K562 (cell line): ENCODE measurements at regions not wholly inside any gene's neighbourhood (a gene's known extent, or its start where the extent isn't known, plus 50 kb on each side); places are given as distances from the start of the nearest gene placed in this dataset.
A peak's percentile ranks its signal among the peaks of the same experiment; 100 is the strongest.

Source experiments
- ATAC-seq: fragments of 200-7000 bp; cut with Tn5 transposase; 3 replicates; pipeline ENCODE4 v1.9.1; 2020; ENCODE audit warnings: moderate library complexity
- BruUV-seq: library from RNA; stranded (reverse); fragments of 400-500 nt; replicated peaks from 2 replicates; lab custom pipeline; 2021; lab: Mats Ljungman, UMichigan
- CTCF ChIA-PET: fragments of 300-600 bp; formaldehyde crosslinking; extraction: SDS; loops from one replicate; lab custom pipeline; 2021; ENCODE audit warnings: low intra/inter-chr PET ratio; lab: Yijun Ruan, JAX
- POLR2A ChIA-PET: fragments of 300-600, 350-650 bp; sonication (Branson Sonifier 250); formaldehyde crosslinking; extraction: SDS; loops from one replicate; lab custom pipeline; 2021; ENCODE audit warnings: antibody characterized with exemption, inconsistent platforms; lab: Yijun Ruan, JAX
- DNase-seq, 4 experiments: peaks; one replicate each; pipeline versions ENCODE4 v3.0.0 to v3.0.0-alpha.2; 2011 to 2018; ENCODE audit warnings: low spot score in 3 of 4, mixed read lengths in 3 of 4; ENCODE audit errors: extremely low read depth in 1 of 4
- FAIRE-seq: peaks from 2 replicates; lab custom pipeline; 2011; peaks lifted over from hg19 to GRCh38; lab: Jason Lieb, UNC
- H2AFZ ChIP-seq: 2 replicates; pipeline ENCODE4 v1.6.0; 2011; ENCODE audit warnings: low read depth, low read length, control low read depth, inconsistent platforms
- H3K27ac ChIP-seq: fragments of 200-600 bp; 3 replicates; pipeline ENCODE4 v1.8.0; 2011; ENCODE audit warnings: low read depth, mild to moderate bottlenecking, control low read depth, inconsistent platforms, low read length, moderate library complexity, mixed read lengths; ENCODE audit errors: extremely low read depth
- H3K27me3 ChIP-seq, 2 experiments: fragments of 300-600 bp in 1 of 2; 2 replicates in 1 of 2; 3 replicates in 1 of 2; pipeline versions ENCODE4 v1.6.0 to v1.8.0; 2011; ENCODE audit warnings: inconsistent platforms in 2 of 2, low read length in 2 of 2, mild to moderate bottlenecking in 1 of 2, mixed read lengths in 1 of 2, moderate library complexity in 1 of 2; ENCODE audit not compliant: control insufficient read depth in 2 of 2, insufficient read depth in 2 of 2
- H3K36me3 ChIP-seq: fragments of 300-600 bp; 3 replicates; pipeline ENCODE4 v1.8.0; 2011; ENCODE audit warnings: mild to moderate bottlenecking, low read length, inconsistent platforms; ENCODE audit not compliant: control insufficient read depth, insufficient read depth
- H3K4me1 ChIP-seq, 2 experiments: fragments of 200-600 bp in 1 of 2; replicated peaks in 1 of 2; 2 replicates in 1 of 2; 3 replicates in 1 of 2; pipeline versions ENCODE4 v1.5.1 to v1.8.0; 2011; ENCODE audit warnings: inconsistent platforms in 2 of 2, low read length in 2 of 2, mild to moderate bottlenecking in 1 of 2, mixed read lengths in 1 of 2, moderate library complexity in 1 of 2; ENCODE audit not compliant: control insufficient read depth in 2 of 2, insufficient read depth in 2 of 2
- H3K4me2 ChIP-seq: 2 replicates; pipeline ENCODE4 v1.6.1; 2011; ENCODE audit warnings: low read length, control low read depth, inconsistent platforms, mixed read lengths; ENCODE audit not compliant: insufficient read depth
- H3K4me3 ChIP-seq: fragments of 200-600 bp; sonication (generic), shearing (Covaris generic); 2 replicates; pipeline ENCODE4 v1.5.1; 2016; ENCODE audit warnings: control low read depth, inconsistent platforms
- H3K79me2 ChIP-seq: fragments of 200-600 bp; 3 replicates; pipeline ENCODE4 v1.8.0; 2011; ENCODE audit warnings: low read length, inconsistent platforms; ENCODE audit not compliant: control insufficient read depth, insufficient read depth
- H3K9ac ChIP-seq, 2 experiments: 2 replicates each; pipeline versions ENCODE4 v1.6.0 to v1.6.1; 2011; ENCODE audit warnings: low read depth in 2 of 2, low read length in 2 of 2, control low read depth in 1 of 2, inconsistent platforms in 1 of 2, mild to moderate bottlenecking in 1 of 2, mixed read lengths in 1 of 2; ENCODE audit not compliant: insufficient read depth in 1 of 2
- H3K9me1 ChIP-seq: one replicate; pipeline ENCODE4 v1.6.0; 2011; ENCODE audit warnings: inconsistent platforms, mild to moderate bottlenecking, low read length, moderate library complexity; ENCODE audit not compliant: control insufficient read depth, insufficient read depth
- H3K9me3 ChIP-seq: replicated peaks from 2 replicates; pipeline ENCODE4 v1.5.1; 2011; ENCODE audit warnings: low read depth, low read length, inconsistent platforms; ENCODE audit not compliant: control insufficient read depth, insufficient read depth
- H4K20me1 ChIP-seq: replicated peaks from 2 replicates; pipeline ENCODE4 v1.6.1; 2011; ENCODE audit warnings: low read length, inconsistent platforms, mixed read lengths; ENCODE audit not compliant: control insufficient read depth, insufficient read depth
- CBFA2T3 ChIP-seq: fragments of 450-650 bp; IDR thresholded peaks from 2 replicates; pipeline ENCODE4 v1.6.1; 2017
- CBFB ChIP-seq: sonication (generic); formaldehyde crosslinking; IDR thresholded peaks from 2 replicates; pipeline ENCODE4 v1.4.0; 2020; ENCODE audit warnings: mild to moderate bottlenecking, missing genetic modification reagents
- CBX2 ChIP-seq: fragments of 200-600 bp; sonication (generic); IDR thresholded peaks from one replicate; pipeline ENCODE4 v1.6.1; 2012; ENCODE audit warnings: mild to moderate bottlenecking, low read length, inconsistent platforms; ENCODE audit not compliant: insufficient read depth, poor library complexity, severe bottlenecking
- CHCHD3 ChIP-seq: fragments of 250-450 bp; sonication (Bioruptor Pico); IDR thresholded peaks from 2 replicates; pipeline ENCODE4 v2.1.2; 2022; ENCODE audit warnings: mild to moderate bottlenecking
- EP300 ChIP-seq: IDR thresholded peaks from 2 replicates; pipeline ENCODE4 v1.6.1; 2012; ENCODE audit warnings: low read length, improper control_type of control experiment
- EZH2 ChIP-seq: IDR thresholded peaks from 2 replicates; pipeline ENCODE4 v1.6.1; 2012; ENCODE audit warnings: low read depth, mild to moderate bottlenecking, inconsistent platforms, low read length, borderline replicate concordance
- HDAC2 ChIP-seq: fragments of 450-650 bp; IDR thresholded peaks from 2 replicates; pipeline ENCODE4 v1.6.1; 2016; ENCODE audit warnings: mild to moderate bottlenecking
- HNRNPLL ChIP-seq: fragments of 200-400 bp; formaldehyde crosslinking; IDR thresholded peaks from 2 replicates; pipeline ENCODE4 v1.6.1; 2017; ENCODE audit warnings: low read length, low read depth, mild to moderate bottlenecking; ENCODE audit not compliant: poor library complexity, severe bottlenecking
- MBD1 ChIP-seq: fragments of 250-450 bp; sonication (Bioruptor Pico); IDR thresholded peaks from 2 replicates; pipeline ENCODE4 v1.8.0; 2022; ENCODE audit warnings: inconsistent platforms
- MCM2 ChIP-seq: fragments of 450-650 bp; IDR thresholded peaks from 2 replicates; pipeline ENCODE4 v1.6.1; 2017; ENCODE audit warnings: low read depth, mild to moderate bottlenecking
- NR3C1 ChIP-seq: sonication (generic); formaldehyde crosslinking; IDR thresholded peaks from 2 replicates; pipeline ENCODE4 v1.8.1; 2022; ENCODE audit warnings: missing genetic modification reagents
- POU5F1 ChIP-seq: fragments of 150-350 bp; IDR thresholded peaks from 2 replicates; pipeline ENCODE4 v1.6.1; 2014; ENCODE audit warnings: borderline replicate concordance, low read length, low read depth, mild to moderate bottlenecking; ENCODE audit not compliant: partially characterized antibody
- ZNF316 ChIP-seq: fragments of 450-650 bp; IDR thresholded peaks from 2 replicates; pipeline ENCODE4 v1.6.1; 2016
- ZNF436 ChIP-seq: fragments of 250-450, 450-650 bp; sonication (Bioruptor Pico); formaldehyde crosslinking; IDR thresholded peaks from 2 replicates; pipeline ENCODE4 v1.7.0; 2020; ENCODE audit warnings: mild to moderate bottlenecking
- ZNF695 ChIP-seq: fragments of 450-650 bp; formaldehyde crosslinking; IDR thresholded peaks from 2 replicates; pipeline ENCODE4 v1.4.0; 2020; ENCODE audit warnings: mild to moderate bottlenecking, moderate library complexity
- ZSCAN32 ChIP-seq: fragments of 450-650 bp; formaldehyde crosslinking; IDR thresholded peaks from 2 replicates; pipeline ENCODE4 v1.4.0; 2020; ENCODE audit warnings: mild to moderate bottlenecking, moderate library complexity
- WGBS: fragments of 100-300 bp; shearing (Covaris generic); methylation state at CpG from one replicate; pipeline ENCODE4 v1.1.6; 2016; ENCODE audit warnings: low coverage, mixed read lengths; ENCODE audit not compliant: insufficient coverage; ENCODE audit errors: missing lambda C conversion rate; 5-methylcytosine and 5-hydroxymethylcytosine counted together
- in situ Hi-C: fragments of 300-500 bp; cut with MboI; formaldehyde crosslinking; loops from 4 replicates; pipeline ENCODE4 v1.15.0; 2018; ENCODE audit warnings: inconsistent platforms, mixed read lengths
- intact Hi-C: fragments of 100-400 bp; cut with micrococcal nuclease; formaldehyde crosslinking; loops from 2 replicates; pipeline ENCODE4 v1.14.2; 2022

GRCh38 chr9:78132701-78133058 lies 101.1 kb upstream of the GNAQ start:
- H3K4me1 ChIP-seq: no peaks in the 10 kb centered on the region
- no TSS peak for BruUV-seq
- H3K27ac ChIP-seq: no peak overlapping the region
- WGBS: 0% methylated on average over 2 of the region's 2 CpGs
- peak overlapping the region; percentile 38; the same call in 1 of the 2 replicates for H2AFZ ChIP-seq
- no peak overlapping the region for H3K9ac ChIP-seq
- DNase-seq: no peak
- no peak overlapping the region for H3K4me2 ChIP-seq
- ATAC-seq: no peak
- H3K79me2 ChIP-seq: no peaks in the 10 kb centered on the region
- H3K9me3 ChIP-seq: no peaks in the 10 kb centered on the region
- no peaks in the 10 kb centered on the region; a peak in 1 of 5 replicates for H3K27me3 ChIP-seq
- TF ChIP-seq CBX2 (no peak), MCM2 (no peak), POU5F1 (no peak)
- no peaks in the 10 kb centered on the region for H3K9me1 ChIP-seq
- CTCF ChIA-PET: no interaction called here
- in situ Hi-C loops: no loop called here
- no peak overlapping the region for H3K4me3 ChIP-seq
- no peak for FAIRE-seq
- POLR2A ChIA-PET: no interaction called here
- H4K20me1 ChIP-seq: no peaks in the 10 kb centered on the region
- intact Hi-C loops: no loop called here
- no peaks in the 10 kb centered on the region for H3K36me3 ChIP-seq

GRCh38 chr9:78131969-78132700 lies 100.5 kb upstream of the GNAQ start:
- Histone ChIP-seq H3K79me2 (no peaks in the 10 kb centered on the region), H3K27ac (no peak overlapping the region), H2AFZ (no peak overlapping the region), H3K9me1 (no peaks in the 10 kb centered on the region), H4K20me1 (no peaks in the 10 kb centered on the region), H3K27me3 (no peaks in the 10 kb centered on the region; a peak in 1 of 5 replicates), H3K36me3 (no peaks in the 10 kb centered on the region), H3K9me3 (no peaks in the 10 kb centered on the region), H3K4me3 (no peak overlapping the region), H3K4me1 (no peaks in the 10 kb centered on the region), H3K4me2 (no peak overlapping the region), H3K9ac (no peak overlapping the region)
- intact Hi-C loops (no loop called here), in situ Hi-C loops (no loop called here)
- ChIA-PET CTCF (no interaction called here), POLR2A (interaction anchor here (1.0 kb wide), 1 partner anchor 99 kb away, joined by 3 read pairs; no protein-coding TSS in a partner anchor)
- BruUV-seq: no TSS peak
- DNase-seq: no peak
- FAIRE-seq: no peak
- 13% methylated on average over 2 of the region's 2 CpGs for whole genome bisulfite sequencing
- ATAC-seq: no peak
- TF ChIP-seq ZNF695 (CRISPR knock-in tag) (no peak), EZH2 (no peak), EP300 (no peak), HDAC2 (no peak), ZNF436 (CRISPR knock-in tag) (no peak), CBFB (CRISPR knock-in tag) (no peak), MBD1 (no peak), ZSCAN32 (CRISPR knock-in tag) (no peak), NR3C1 (CRISPR knock-in tag) (no peak), CBFA2T3 (no peak), HNRNPLL (no peak), CHCHD3 (no peak), ZNF316 (no peak)
